GM10248 (cell line): ENCODE measurements at regions not wholly inside any gene's neighbourhood (a gene's known extent, or its start where the extent isn't known, plus 50 kb on each side); places are given as distances from the start of the nearest gene placed in this dataset.

Experiments used
- CTCF ChIA-PET: fragments of 300-600 bp; sonication (Branson Sonifier 250); formaldehyde crosslinking; extraction: SDS; loops from one replicate; lab custom pipeline; 2021; ENCODE audit warnings: antibody characterized with exemption; lab: Yijun Ruan, JAX
- POLR2A ChIA-PET: fragments of 350-650 bp; sonication (Branson Sonifier 250); formaldehyde crosslinking; extraction: SDS; loops from one replicate; lab custom pipeline; 2020; ENCODE audit warnings: antibody characterized with exemption; lab: Yijun Ruan, JAX
- DNase-seq: peaks from one replicate; pipeline ENCODE4 v3.0.0; 2012; ENCODE audit errors: extremely low spot score
- CTCF ChIP-seq: IDR thresholded peaks from 2 replicates; pipeline ENCODE4 v1.5.1; 2012; ENCODE audit warnings: mild to moderate bottlenecking, low read depth; ENCODE audit errors: extremely low read depth, missing control alignments, control extremely low read depth

- no peak for DNase-seq
- TF ChIP-seq CTCF, result no peak
- POLR2A ChIA-PET, result interaction anchor here (0.5 kb wide), 1 partner anchor 11 kb away, joined by 3 read pairs; no protein-coding TSS in a partner anchor
- CTCF ChIA-PET, result interaction anchor here (1.0 to 2.4 kb wide), 3 partner anchors 10 to 18 kb away, joined by 3 to 8 read pairs (median 7); no protein-coding TSS in a partner anchor
These were observed 115.9 kb downstream of the GADD45G start for GRCh38 chr9:89720696-89721175.

GRCh38 chr9:89721176-89721700 lies 116.4 kb downstream of the GADD45G start:
- ChIA-PET POLR2A (interaction anchor here (0.5 kb wide), 1 partner anchor 12 kb away, joined by 3 read pairs; no protein-coding TSS in a partner anchor), CTCF (interaction anchor here (1.0 to 2.4 kb wide), 3 partner anchors 10 to 18 kb away, joined by 3 to 8 read pairs (median 7); no protein-coding TSS in a partner anchor)
- no peak for TF ChIP-seq CTCF
- DNase-seq, result no peak

DNA sequence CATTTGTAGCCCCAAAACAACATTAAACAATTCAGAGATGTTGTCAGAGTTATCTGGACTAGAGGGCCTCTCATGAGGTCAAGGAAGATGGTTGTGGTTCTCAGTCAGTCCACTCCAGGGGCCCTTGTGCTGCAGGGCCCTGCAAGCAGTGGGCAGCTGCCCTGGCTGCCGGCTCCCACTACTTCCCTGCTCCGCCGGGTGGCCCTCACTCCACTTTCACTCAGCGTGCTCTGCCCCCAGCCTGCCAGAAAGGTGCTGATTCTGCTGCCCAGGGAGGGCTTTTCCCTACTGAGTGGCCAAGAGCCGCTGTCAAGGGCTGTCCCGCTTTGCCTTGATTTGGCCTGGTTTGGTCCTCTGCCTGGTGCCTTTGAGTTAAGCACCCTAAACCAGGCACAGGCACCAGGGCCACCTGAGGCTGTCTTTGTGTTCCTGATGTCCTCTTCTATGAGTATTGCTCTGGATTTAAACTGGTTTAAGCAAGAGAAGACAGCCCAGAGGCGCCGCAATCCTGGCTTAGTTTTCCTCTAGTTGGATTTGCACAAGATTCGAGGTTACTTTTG lies 117.2 kb downstream of the GADD45G start:
- no peak for DNase-seq
- TF ChIP-seq CTCF, result no peak
- ChIA-PET POLR2A (no interaction called here), CTCF (interaction anchor here (1.0 kb wide), 1 partner anchor 10 kb away, joined by 3 read pairs; no protein-coding TSS in a partner anchor)

DNA sequence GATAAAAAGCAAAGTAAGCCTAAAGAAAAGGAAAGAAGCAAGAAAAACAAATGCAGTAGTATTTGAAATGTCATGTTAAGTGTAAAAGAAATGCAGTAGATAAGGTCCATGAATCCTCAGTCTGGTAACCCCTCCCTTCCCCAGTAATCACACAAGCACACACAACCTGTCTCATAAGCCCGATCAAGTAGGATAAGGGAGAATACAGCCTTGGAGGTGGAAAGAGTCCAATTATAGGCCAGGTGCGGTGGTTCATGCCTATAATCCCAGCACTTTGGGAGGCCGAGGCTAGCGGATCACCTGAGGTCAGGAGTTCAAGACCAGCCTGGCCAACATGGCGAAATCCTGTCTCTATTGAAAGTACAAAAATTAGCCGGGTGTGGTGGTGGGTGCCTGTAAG lies 117.9 kb downstream of the GADD45G start:
- DNase-seq, result no peak
- ChIA-PET POLR2A (no interaction called here), CTCF (no interaction called here)
- TF ChIP-seq CTCF, result no peak

- DNase-seq, result no peak
- ChIA-PET POLR2A (no interaction called here), CTCF (no interaction called here)
- no peak for TF ChIP-seq CTCF
These were observed 118.8 kb downstream of the GADD45G start for GRCh38 chr9:89723469-89724100.

DNA sequence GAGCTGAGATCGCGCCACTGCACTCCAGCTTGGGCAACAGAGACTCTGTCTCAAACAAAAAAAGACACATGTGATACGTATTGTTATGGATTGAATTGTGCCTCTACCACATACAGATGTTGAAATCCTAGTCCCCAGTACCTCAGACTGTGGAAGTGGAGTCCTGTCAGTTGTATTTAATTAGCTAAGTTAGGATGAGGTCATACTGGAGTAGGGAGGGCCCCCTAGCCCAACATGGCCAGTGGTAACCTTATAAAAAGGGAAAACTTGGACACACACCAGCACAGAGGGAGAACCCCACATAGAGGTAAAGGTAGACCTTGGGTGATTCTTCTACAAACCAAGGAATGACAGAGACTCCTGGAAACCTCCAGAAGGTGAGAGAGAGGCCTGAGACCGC lies 119.8 kb downstream of the GADD45G start:
- no peak for TF ChIP-seq CTCF
- ChIA-PET CTCF (no interaction called here), POLR2A (no interaction called here)
- DNase-seq, result no peak
